HG03139 (cell line): ENCODE measurements at regions not wholly inside any gene's neighbourhood (a gene's known extent, or its start where the extent isn't known, plus 50 kb on each side); places are given as distances from the start of the nearest gene placed in this dataset.

Source experiments
- ATAC-seq: cut with Tn5 transposase; IDR thresholded peaks from one replicate; pipeline ENCODE4 v1.9.1; 2021; ENCODE audit not compliant: unreplicated experiment

- ATAC-seq, result no peak
Measured at GRCh38 chr1:219281831-219282230, 108.2 kb downstream of the LYPLAL1 start.

DNA sequence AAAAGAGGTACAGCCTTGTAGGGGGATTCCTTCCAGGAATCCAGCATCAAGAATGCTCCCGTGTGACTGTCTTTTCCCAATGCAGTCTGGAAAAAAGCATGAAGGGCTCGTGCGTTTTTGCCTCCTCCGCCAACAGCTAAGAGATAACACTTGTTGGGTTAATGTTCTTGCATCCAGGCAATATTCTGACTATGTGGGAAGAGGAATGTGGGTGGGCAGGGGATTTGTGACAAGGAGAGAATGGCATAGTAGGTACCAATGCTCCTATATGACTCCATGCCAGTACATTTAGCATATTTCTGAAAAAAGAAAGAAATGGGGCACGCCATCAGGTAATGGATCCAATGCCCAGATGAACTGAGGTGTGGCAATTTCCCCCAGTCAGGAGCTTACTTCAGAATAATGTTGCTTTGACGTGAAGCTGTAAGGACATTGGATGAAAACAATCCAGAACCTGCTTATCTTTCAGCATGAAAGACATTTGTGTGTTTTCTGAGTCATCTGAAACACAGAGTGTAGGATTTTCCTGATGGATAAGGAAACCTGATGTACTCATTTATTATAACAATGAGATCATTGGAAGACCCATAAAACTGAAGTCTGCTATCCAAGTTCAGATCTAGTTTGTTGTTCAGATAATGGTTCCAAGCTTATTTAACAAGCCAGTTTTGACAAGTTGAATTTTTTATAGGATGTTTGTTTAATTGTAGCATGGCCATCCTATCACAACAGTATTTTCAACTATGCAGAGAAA, 105.5 kb downstream of the LYPLAL1 start:
- no peak for ATAC-seq

DNA sequence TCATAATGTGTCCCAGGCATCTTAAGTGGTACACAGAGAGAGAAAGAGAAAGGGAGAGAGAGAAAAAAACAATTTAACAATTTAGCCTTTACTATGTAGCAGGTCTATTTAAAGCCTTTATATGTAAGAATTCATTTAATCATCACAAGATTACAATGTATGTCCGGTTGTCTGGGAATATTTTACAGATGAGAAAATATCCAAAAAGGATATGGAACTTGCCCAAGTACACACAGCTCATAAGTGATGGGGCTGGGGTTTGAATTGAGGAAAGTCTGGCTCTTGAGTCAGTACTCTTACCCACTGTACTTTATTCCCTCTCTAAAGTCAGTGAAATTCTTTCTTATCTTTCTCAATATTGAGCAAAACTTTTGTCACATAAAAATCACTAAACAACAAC, 104.6 kb downstream of the LYPLAL1 start:
- no peak for ATAC-seq

- ATAC-seq, result no peak
Measured at GRCh38 chr1:219277304-219278105, 103.8 kb downstream of the LYPLAL1 start.

GRCh38 chr1:219276049-219276738, 102.5 kb downstream of the LYPLAL1 start:
- no peak for ATAC-seq

GRCh38 chr1:219273088-219273686, 99.5 kb downstream of the LYPLAL1 start:
- no peak for ATAC-seq

DNA sequence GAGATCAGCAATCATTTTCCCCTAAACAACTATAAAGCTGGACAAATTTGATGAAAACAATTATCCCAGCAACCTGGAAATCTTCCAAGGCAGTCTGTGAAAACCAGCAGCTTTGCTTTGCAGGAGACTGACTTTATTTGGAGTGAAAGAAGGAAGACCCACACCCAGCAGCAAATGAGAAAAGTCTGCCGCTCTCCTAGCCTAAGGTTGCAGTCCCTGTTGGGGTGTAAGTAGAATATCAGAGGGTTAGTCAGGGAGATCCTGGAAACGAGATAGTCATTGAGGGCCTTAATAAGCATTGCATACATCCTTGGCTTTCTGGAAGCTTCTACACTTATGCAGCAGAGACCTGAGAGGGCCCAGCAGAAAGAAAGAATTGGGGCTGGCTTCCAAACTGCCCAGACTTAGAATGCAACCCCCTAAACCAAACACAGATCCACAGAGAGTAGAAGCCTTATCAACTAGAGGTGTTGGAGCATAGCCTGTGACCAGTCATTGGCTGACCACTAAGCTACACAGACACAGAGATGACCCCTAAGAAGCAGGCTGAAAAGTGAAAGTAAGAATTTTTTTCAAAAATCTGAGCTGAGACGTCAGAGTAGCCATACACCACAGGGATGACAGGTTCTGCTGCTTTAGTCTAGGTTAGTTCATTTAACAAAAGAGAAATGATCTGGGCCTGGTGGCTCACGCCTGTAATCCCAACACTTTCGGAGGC, 98.3 kb downstream of the LYPLAL1 start:
- ATAC-seq, result no peak

DNA sequence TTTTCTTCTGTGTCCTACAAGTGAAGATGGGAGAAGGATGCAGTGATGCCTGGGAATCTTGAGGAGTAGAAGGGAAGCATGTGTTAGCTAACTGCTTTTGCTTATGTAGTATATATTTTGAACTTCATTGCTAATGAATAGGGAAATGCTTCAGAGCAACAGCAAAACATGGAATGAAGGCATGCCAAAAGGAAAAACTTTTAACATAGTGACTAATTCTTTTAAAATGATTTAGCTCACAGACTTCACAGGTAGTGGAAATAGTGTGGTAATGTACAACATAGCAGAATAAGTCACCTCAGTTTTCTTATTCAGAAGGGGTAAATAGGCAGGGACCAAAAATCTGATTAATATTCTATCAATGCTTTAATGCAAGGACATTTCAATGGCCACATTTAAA, 95.5 kb downstream of the LYPLAL1 start:
- no peak for ATAC-seq

DNA sequence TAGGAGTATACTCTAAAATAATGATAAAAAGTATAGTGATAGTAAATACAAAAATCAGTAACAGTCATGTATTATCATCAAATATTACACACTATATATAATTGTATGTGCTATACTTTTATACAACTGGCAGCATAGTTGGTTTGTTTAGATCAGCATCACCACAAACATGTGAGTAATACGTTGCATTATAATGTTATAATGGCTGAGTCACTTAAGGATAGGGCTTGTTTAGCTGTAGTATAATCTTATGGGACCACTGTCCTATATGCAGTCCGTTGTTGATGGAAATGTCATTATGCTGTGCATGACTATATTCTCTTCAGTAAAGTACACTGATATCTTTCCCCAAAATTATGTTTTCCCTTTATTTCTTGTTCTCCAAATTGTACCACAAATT, 92.8 kb downstream of the LYPLAL1 start:
- ATAC-seq, result no peak

DNA sequence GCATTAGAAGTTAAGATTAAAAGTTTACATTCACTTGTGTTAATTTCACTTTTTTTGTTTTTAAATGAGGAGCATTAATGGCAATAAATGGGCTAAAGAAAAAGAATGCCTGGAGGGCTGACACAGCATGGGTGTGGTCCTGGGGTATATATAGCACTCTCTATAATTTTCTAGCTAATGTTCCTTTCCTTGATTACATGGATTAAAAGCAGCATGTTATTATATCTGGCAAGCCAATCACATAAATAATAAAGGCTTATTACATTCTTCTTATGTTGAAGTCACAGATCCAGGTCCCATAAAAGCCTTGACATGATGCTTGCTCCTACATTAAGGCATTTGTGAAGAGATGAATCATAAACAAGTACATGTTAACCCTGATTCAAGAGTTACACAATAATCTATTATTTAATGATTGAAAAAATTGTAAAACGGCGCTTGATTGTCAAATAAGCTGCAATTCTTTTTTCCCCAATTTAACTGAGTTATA, 91.4 kb downstream of the LYPLAL1 start:
- no peak for ATAC-seq

DNA sequence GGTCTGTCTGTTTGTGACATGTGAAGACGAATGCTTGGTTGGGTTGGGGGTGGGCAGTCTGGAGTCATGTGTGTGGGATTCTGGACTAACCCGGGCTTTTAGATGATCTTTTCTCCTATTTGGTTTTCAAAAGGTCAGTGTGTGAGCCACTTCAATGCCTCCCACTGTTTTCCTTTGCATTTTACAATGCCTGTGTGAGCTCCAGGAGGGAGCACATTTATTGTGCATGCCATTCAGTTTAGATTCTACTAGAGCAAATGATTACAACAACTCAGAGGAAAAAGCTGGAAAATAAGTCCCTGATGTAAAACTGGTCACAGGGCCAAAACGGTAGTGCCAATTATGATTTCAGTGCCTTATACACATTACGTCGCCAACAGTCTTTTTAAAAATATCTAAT, 90.9 kb downstream of the LYPLAL1 start:
- no peak for ATAC-seq
